ENCODE measurements at regions not wholly inside any gene's neighbourhood (a gene's known extent, or its start where the extent isn't known, plus 50 kb on each side); places are given as distances from the start of the nearest gene placed in this dataset.
"Not testable (repeated sequence)": the region's sequence is repeated elsewhere in the genome, so short reads cannot be mapped to it uniquely, and the experiment has no call there.

GRCh38 chr2:35814597-35814996 is 541.0 kb upstream of the CRIM1 start:
- not testable (repeated sequence) for DNase-seq (ENCODE audit: low spot score)

- DNase-seq (ENCODE audit: low spot score) = no peak
Measured at GRCh38 chr2:35803126-35803525, 552.5 kb upstream of the CRIM1 start.

- DNase-seq (ENCODE audit: low spot score) = no peak
Measured at GRCh38 chr2:35794796-35795450, 560.7 kb upstream of the CRIM1 start.

DNA sequence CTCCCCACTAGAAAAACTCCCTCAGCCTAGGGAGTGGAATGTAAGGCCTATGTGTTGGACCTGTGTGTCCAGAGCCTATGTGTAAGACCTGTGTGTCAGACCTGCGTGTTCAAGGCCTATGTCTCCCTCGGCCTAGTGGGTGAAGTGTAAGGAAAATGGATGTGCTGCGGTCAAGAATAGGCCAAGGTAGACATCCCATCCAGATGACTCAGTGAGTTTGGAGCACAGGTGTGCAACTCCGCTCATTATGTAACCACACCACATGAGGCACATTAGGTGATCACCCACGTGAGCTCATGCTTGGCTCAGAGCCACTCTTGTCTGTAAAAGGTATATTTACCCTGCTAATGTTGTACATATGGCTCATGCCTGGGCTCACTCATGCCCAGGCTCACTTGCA is 565.3 kb upstream of the CRIM1 start:
- DNase-seq (ENCODE audit: low spot score) = no peak

DNA sequence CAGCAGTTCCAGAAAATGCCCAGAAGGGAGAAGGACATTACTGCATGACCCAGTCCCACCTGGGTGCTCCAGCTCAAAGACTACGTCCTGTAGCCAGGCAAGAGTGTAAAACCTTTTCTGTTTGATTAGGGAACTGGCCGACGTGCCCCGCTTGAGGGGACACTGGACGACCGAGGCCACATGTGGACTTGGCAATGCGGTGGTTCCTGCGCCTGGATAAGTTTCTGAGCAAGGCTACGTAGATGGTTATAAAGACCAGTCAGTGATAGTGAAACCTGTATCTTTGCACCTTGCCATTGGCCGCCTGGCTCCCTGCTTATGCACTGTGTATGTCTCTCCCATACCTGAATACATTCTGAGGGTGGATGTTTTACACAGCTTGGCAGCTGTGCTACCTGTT is 567.0 kb upstream of the CRIM1 start:
- no peak for DNase-seq (ENCODE audit: low spot score)

DNA sequence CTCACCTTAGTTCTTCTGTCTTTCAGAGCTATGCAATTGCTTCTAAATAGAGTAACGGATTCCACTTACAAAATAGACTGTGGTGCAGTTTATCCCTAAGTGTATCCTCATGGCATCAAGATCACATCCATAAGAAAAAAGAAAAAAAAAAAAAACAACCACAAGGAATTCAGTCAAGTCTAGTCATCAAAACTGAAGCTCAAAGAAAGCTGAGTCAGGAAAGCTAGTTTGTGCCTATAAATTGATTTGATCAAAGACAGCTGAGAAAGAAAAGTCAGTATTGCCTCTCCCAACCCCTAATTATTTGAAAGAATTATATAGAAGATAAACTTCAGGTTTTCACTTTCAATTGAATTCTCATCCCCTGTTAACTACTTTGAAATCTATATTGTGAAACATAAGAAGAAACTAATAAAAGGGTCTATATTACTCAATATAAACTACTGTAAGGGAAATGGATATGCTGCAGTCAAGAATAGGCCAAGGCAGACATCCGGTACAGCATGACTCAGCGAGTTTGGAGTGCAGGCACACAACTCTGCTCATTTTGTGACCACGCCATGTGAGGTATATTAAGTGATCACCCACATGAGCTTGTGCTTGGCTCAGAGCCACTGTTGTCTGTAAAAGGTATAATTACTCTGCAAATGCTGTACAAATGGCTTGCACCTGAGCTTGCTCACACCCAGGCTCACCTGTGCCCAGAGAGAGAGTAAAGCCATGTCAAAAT is 568.1 kb upstream of the CRIM1 start:
- DNase-seq (ENCODE audit: low spot score) = no peak

DNA sequence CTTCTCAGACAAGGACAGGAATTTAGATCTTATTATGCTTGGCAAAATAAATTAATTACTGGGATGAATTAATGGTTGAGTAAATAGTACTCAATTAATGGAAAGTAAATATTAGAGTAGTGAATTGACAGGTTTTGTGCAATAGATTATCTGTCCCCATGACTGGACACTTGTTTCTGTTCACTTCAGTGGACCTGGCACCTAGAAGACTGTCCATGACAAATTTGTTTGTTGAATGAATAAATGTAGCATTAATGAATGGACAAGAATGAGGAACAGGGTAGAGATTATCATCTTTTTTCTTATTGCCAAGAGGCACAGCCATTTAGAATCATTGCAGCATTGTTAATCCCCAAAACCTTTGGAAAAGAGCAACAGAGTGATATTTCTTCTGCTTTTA is 570.0 kb upstream of the CRIM1 start:
- no peak for DNase-seq (ENCODE audit: low spot score)

DNA sequence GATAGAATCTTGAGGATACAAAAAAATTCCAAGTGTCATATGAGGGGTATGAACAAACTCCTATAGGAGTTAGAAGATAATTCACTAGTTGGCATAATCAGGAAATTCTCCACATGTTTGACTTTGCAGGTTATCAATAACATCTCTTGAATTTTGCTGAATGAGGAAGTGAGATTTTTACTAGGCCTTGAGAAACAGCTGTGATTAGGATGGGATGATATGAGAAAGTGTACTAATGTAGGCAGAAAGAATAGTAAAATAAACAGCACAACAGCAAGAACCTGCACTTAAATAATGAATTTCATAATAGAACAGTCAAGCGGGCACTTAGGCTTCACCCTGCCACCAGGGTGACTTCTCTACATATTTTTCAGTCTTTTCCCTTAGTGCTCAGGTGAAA is 570.8 kb upstream of the CRIM1 start:
- DNase-seq (ENCODE audit: low spot score) = no peak

DNA sequence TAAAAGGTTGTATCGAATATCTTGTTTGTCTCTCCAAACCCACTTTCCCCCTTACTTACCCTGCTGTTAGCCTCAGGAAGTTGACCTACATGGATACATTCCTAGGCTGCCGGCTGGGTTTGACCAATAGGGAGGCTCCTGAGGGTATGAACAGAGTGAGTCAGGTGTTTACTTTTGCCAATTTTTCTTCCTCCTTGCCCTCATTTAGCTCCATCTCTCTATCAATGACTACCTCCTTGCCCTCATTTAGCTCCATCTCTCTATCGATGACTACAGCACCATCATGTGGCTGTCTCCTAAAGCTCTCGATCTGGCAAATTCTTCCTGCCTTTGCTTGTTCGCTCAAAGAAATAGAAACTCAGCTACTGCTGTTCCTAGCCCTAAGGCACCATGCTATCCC is 571.9 kb upstream of the CRIM1 start:
- DNase-seq (ENCODE audit: low spot score) = peak; percentile 65

DNA sequence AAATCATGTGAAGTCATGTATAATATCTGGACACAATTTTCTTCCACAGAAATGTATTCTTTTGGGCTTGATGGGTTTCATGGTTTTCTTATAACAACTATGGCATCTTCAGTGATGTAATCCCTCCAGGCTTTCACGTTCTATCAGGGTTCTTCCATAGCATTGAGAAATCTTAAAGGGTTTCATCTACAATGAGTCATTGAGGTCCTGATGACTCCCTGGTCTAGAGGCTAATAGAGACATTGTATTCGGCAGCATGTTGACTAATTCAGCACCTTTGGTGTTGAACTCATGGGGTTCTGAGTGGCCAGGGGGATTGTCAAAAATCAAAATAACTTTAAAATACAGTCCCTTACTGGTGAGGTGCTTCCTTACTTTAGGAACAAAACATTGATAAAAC is 614.0 kb upstream of the CRIM1 start:
- no peak for DNase-seq (ENCODE audit: low spot score)

GRCh38 chr2:35731674-35732073 is 623.9 kb upstream of the CRIM1 start:
- no peak for DNase-seq (ENCODE audit: low spot score)

- DNase-seq (ENCODE audit: low spot score) = no peak
Measured at GRCh38 chr2:35714883-35715282, 640.7 kb upstream of the CRIM1 start.

- DNase-seq (ENCODE audit: low spot score) = no peak
Measured at GRCh38 chr2:35708411-35708923, 647.1 kb upstream of the CRIM1 start.

DNA sequence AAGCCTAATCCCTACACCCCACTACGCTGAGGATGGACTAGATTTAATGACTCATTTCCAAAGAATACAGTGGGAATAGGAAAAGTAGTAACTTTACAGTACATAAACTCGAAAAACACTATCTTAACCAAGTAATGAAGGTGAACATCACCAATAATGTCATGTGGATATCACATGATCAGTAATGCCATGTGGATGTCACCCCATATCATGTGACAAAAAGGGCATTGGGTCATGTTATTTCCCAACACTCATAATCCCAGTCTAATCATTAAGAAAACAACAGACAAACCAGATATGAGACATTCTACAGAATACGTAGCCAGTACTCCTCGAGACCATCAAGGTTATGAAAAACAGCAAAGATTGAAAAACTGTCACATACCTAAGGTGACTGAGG is 667.3 kb upstream of the CRIM1 start:
- DNase-seq (ENCODE audit: low spot score) = no peak

DNA sequence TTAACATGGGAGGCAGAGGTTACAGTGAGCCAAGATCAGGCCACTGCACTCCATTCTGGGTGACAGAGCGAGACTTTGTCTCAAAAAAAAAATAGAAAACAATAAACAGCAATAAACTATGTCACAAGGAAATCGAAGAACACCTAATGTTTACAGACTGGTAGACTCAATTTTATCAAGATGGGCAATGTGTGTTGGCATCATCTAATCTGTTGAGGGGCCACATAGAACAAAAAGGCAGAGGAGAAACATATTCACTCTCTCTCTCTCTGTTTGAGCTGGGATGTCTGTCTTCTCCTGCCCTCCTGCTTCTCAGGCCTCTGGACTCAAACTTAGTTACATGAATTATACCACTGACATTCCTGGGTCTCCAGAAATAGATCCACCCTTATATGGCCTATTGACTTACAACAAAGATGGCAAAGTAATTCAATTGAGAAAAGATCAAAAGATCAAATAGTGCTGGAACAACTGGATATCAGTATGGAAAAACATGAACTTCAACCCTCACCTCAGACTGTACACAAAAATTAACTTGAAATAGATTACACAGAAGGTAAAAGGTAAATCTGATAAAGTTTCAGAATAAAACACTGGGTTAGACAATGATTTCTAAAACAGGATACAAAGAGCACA is 703.8 kb upstream of the CRIM1 start:
- peak; percentile 39 for DNase-seq (ENCODE audit: low spot score)

DNA sequence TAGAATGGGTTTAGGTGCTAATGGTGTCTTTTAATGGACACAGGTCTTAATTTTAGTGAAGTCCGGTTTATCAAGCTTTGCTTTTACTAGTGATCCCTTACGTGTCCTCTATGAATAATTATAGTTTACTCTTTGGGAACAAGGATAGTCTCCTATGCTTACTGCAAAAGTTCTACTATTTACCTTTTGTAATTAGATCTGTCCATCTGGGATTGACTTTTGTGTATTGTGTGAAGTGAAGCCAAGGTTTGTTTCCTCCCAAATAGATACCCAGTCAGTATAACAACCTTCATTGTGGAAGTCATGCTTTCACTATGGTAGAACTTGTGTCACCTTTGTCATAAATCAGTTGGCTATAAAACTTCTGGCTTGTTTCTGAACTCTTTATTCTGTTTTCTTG is 740.9 kb upstream of the CRIM1 start:
- no peak for DNase-seq (ENCODE audit: low spot score)

- DNase-seq (ENCODE audit: low spot score) = peak; percentile 2
Measured at GRCh38 chr2:35606394-35606793, 749.2 kb upstream of the CRIM1 start.

DNA sequence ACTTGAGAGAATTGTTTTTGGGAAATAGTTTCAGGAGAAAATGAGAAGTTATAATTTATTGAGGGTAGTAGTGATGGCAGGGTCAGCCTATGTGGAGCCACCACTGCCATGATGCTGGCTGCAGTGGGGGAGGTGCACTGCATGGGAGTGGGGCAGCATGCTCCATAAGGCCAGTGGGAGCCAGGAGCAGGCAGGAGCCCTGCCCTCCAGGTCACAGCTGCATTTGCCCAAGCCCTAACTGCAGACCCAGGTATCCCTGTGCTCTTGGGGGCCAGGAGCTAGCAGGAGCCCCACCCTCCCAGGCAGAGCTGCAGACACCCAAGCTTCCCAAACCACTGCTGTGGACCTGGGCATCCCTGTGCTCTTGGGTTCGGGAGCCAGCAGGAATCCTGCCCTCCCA is 757.3 kb upstream of the CRIM1 start:
- no peak for DNase-seq (ENCODE audit: low spot score)

DNA sequence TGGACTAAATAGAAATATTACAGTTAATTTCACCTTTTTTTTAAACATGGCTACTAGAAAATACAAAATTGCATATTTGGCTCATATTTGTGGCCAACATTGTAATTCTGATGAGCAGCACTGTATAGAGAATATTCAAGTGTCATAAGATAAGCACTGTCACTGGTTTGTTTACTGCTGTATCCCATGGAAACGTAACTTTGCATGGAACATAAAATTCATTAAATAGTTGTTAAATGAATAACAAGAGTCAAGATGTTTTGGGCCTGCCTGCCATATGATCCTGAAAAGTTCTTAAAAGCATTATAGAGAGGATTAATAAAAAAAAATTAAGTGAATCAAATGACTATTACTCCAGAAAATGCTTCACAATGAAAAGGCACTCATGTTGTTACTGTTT is 763.7 kb upstream of the CRIM1 start:
- DNase-seq (ENCODE audit: low spot score) = no peak

DNA sequence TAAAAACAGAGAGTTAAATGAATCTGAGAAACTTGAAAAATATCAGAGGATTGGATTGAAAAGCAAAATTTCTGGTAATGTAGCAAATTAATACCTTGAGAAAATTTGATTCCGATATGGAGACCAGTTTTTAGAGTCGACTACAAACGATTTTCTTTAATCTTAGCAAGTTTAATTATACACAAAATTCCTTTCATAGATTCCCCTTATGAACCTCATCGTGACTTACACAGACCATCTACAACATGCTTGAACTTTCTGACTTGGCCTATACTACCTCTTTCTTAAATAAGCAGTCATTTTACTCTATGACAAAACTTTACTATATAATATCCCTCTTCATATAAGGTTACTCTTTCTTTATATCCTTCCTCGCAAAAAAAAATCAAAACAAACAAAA is 769.6 kb upstream of the CRIM1 start:
- no peak for DNase-seq (ENCODE audit: low spot score)

- DNase-seq (ENCODE audit: low spot score) = no peak
Measured at GRCh38 chr2:35582637-35583036, 772.9 kb upstream of the CRIM1 start.

GRCh38 chr2:35580956-35581355 is 774.6 kb upstream of the CRIM1 start:
- no peak for DNase-seq (ENCODE audit: low spot score)

DNA sequence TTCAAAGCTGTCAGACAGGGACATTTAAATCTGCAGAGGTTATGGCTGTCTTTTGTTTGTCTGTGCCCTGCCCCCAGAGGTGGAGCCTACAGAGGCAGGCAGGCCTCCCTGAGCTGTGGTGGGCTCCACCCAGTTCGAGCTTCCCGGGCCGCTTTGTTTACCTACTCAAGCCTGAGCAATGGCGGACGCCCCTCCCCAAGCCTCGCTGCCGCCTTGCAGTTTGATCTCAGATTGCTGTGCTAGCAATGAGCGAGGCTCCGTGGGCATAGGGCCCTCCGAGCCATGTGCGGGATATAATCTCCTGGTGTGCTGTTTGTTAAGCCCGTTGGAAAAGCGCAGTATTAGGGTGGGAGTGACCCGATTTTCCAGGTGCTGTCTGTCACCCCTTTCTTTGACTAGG is 787.0 kb upstream of the CRIM1 start:
- DNase-seq (ENCODE audit: low spot score) = not testable (repeated sequence)
